Osteoblast (primary cell): ENCODE measurements at regions not wholly inside any gene's neighbourhood (a gene's known extent, or its start where the extent isn't known, plus 50 kb on each side); places are given as distances from the start of the nearest gene placed in this dataset.

Experiments
- DNase-seq: peaks from one replicate; pipeline ENCODE4 v3.0.0; 2011; ENCODE audit warnings: low spot score, mixed read lengths; ENCODE audit not compliant: insufficient read length; ENCODE audit errors: missing footprints
- H2AFZ ChIP-seq: 2 replicates; pipeline ENCODE4 v1.6.0; 2011; ENCODE audit warnings: mild to moderate bottlenecking, low read length
- H3K27ac ChIP-seq: 2 replicates; pipeline ENCODE4 v1.5.1; 2011; ENCODE audit warnings: mild to moderate bottlenecking, low read depth, low read length, moderate library complexity
- H3K27me3 ChIP-seq: 2 replicates; pipeline ENCODE4 v1.6.0; 2012; ENCODE audit warnings: mild to moderate bottlenecking, control low read depth, inconsistent platforms, low read length, moderate library complexity; ENCODE audit not compliant: insufficient read depth
- H3K36me3 ChIP-seq: 2 replicates; pipeline ENCODE4 v1.5.1; 2011; ENCODE audit warnings: mild to moderate bottlenecking, low read length, control low read depth, moderate library complexity; ENCODE audit not compliant: insufficient read depth
- H3K4me1 ChIP-seq: 2 replicates; pipeline ENCODE4 v1.5.1; 2011; ENCODE audit warnings: mild to moderate bottlenecking, low read length, control low read depth, moderate library complexity; ENCODE audit not compliant: insufficient read depth
- H3K4me2 ChIP-seq: 2 replicates; pipeline ENCODE4 v1.6.0; 2011; ENCODE audit warnings: mild to moderate bottlenecking, low read length; ENCODE audit not compliant: insufficient read depth
- H3K4me3 ChIP-seq: fragments of 200-600 bp; sonication (generic); 3 replicates; pipeline ENCODE4 v1.5.1; 2012; ENCODE audit warnings: mild to moderate bottlenecking, low read length, inconsistent platforms; ENCODE audit not compliant: insufficient read depth
- H3K79me2 ChIP-seq: 2 replicates; pipeline ENCODE4 v1.6.0; 2012; ENCODE audit warnings: mild to moderate bottlenecking, low read length, control low read depth, inconsistent platforms; ENCODE audit not compliant: insufficient read depth
- H3K9me3 ChIP-seq: 2 replicates; pipeline ENCODE4 v1.5.1; 2011; ENCODE audit warnings: low read depth, low read length, control low read depth
- H4K20me1 ChIP-seq: 2 replicates; pipeline ENCODE4 v1.6.0; 2012; ENCODE audit warnings: mild to moderate bottlenecking, low read length, control low read depth; ENCODE audit not compliant: insufficient read depth
- TF ChIP-seq, protein P1 (sequence below): IDR thresholded peaks from 2 replicates; pipeline ENCODE4 v1.5.1; 2011; ENCODE audit warnings: mild to moderate bottlenecking, low read depth, low read length, moderate library complexity; ENCODE audit errors: extremely low read depth

DNA sequence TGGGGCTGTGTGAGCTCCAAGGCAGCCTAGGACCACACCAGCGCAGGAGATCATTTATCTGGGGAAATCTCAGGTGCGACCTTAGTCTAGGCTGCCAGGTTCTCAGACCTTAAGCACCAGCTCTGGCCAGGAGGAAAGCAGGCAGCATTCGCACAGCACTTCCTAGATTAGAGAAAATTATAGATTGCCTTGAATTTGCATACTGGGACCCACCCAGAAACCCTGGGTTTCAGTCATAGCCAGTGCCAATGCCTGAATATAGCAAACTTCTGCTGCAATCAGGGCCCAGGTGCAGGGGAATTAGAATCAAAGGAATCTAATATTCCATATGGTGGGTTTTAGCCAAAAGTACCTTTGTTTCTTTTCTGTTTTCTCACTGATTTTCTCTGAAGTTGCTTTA lies 204.3 kb upstream of the CST7 start:
- no peak overlapping the region for H2AFZ ChIP-seq
- no peaks in the 10 kb centered on the region for H3K27me3 ChIP-seq
- no peaks in the 10 kb centered on the region for H4K20me1 ChIP-seq
- no peak for DNase-seq
- H3K4me2 ChIP-seq: no peak overlapping the region
- TF ChIP-seq, protein P1, sequence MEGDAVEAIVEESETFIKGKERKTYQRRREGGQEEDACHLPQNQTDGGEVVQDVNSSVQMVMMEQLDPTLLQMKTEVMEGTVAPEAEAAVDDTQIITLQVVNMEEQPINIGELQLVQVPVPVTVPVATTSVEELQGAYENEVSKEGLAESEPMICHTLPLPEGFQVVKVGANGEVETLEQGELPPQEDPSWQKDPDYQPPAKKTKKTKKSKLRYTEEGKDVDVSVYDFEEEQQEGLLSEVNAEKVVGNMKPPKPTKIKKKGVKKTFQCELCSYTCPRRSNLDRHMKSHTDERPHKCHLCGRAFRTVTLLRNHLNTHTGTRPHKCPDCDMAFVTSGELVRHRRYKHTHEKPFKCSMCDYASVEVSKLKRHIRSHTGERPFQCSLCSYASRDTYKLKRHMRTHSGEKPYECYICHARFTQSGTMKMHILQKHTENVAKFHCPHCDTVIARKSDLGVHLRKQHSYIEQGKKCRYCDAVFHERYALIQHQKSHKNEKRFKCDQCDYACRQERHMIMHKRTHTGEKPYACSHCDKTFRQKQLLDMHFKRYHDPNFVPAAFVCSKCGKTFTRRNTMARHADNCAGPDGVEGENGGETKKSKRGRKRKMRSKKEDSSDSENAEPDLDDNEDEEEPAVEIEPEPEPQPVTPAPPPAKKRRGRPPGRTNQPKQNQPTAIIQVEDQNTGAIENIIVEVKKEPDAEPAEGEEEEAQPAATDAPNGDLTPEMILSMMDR: no peak
- H3K79me2 ChIP-seq: no peaks in the 10 kb centered on the region
- no peaks in the 10 kb centered on the region for H3K9me3 ChIP-seq
- H3K36me3 ChIP-seq: no peaks in the 10 kb centered on the region
- H3K4me3 ChIP-seq: no peak overlapping the region
- H3K4me1 ChIP-seq: no peaks in the 10 kb centered on the region
- H3K27ac ChIP-seq: no peak overlapping the region

DNA sequence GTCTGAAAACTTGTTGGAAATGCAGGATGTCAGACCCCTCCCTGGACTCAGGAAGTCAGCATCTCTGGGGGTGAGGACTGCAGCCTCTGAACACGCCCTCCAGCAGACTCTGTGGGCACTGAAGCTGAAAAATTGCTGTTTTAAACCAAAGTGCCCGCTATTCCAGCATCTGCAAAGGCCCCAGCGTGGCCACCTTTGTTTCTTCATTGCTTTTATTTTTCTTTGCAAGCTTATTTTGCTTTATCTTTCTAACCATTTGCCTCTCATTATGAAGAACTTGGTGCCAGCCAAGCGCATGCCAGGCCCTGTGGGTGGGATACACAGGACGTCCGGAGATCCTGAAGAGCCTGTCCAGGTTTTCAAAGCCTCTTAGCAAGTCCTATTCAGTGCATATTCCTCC lies 203.9 kb upstream of the CST7 start:
- DNase-seq: no peak
- Histone ChIP-seq H3K4me1 (no peaks in the 10 kb centered on the region), H3K27ac (no peak overlapping the region), H3K27me3 (no peaks in the 10 kb centered on the region), H3K4me2 (no peak overlapping the region), H2AFZ (no peak overlapping the region), H3K36me3 (no peaks in the 10 kb centered on the region), H3K4me3 (no peak overlapping the region), H3K79me2 (no peaks in the 10 kb centered on the region), H3K9me3 (no peaks in the 10 kb centered on the region), H4K20me1 (no peaks in the 10 kb centered on the region)
- TF ChIP-seq, protein P1: no peak

DNA sequence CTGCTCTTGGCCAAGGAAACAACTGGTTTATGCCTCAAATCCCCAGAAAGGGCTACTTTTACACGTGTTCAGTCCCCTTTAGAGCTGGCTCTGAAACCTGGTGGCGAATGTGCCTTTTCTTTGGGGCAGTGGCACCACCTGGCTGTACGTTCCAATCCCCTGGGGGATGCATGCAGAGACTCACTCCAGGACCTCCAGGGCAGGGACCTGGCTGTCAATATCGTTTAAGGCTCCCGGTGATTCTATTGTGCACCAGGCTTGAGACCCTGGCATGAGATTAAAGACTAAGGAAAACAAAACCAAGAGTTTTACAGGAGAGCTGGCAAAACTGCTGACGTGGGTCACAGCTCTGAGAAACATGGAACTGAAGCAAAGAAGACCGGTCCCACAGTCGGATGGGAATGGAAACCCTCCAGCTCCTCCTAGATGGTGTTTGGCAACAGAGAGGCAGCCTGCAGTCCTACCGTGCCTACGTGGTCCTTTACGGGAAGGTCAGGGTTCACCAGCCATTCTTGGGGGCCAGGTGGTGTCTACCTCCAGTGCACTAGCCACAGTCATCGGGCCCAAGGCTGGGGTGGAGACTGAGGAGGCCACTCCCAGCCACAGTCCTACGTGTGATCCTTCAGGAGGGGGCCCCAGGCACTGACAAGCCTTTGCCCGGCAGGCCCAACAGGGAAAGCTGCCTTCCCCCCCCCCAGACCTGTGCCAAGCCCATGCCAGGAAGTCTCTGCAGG lies 203.3 kb upstream of the CST7 start:
- Histone ChIP-seq H3K9me3 (no peaks in the 10 kb centered on the region), H3K27ac (no peak overlapping the region), H3K4me3 (no peak overlapping the region), H3K79me2 (no peaks in the 10 kb centered on the region), H3K4me2 (no peak overlapping the region), H2AFZ (no peak overlapping the region), H3K27me3 (no peaks in the 10 kb centered on the region), H3K4me1 (no peaks in the 10 kb centered on the region), H4K20me1 (no peaks in the 10 kb centered on the region), H3K36me3 (no peaks in the 10 kb centered on the region)
- TF ChIP-seq, protein P1: no peak
- no peak for DNase-seq

DNA sequence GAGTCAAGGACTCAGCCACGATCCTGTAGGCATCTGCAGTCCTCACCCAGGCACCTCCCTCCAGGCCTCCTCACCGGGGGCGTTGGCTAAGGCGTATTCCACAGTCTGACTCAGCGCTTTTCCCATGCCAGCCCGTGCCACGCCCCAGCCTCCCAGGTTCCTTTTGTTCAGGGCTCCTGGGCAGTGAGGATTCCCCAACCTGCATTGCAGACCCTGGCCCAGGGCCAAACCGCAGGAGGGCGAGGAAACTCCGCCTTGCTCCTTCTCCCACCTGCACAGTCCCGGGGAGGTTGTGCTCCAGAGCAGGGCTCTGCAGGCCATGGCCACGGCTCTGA lies 202.8 kb upstream of the CST7 start:
- Histone ChIP-seq H3K4me3 (no peak overlapping the region), H3K79me2 (no peaks in the 10 kb centered on the region), H3K36me3 (no peaks in the 10 kb centered on the region), H2AFZ (no peak overlapping the region), H3K27ac (no peak overlapping the region), H3K4me1 (no peaks in the 10 kb centered on the region), H4K20me1 (no peaks in the 10 kb centered on the region), H3K27me3 (no peaks in the 10 kb centered on the region), H3K4me2 (no peak overlapping the region), H3K9me3 (no peaks in the 10 kb centered on the region)
- TF ChIP-seq, protein P1: no peak
- no peak for DNase-seq
